ENCODE measurements at regions not wholly inside any gene's neighbourhood (a gene's known extent, or its start where the extent isn't known, plus 50 kb on each side); places are given as distances from the start of the nearest gene placed in this dataset.
"Not testable (repeated sequence)": the region's sequence is repeated elsewhere in the genome, so short reads cannot be mapped to it uniquely, and the experiment has no call there.

DNA sequence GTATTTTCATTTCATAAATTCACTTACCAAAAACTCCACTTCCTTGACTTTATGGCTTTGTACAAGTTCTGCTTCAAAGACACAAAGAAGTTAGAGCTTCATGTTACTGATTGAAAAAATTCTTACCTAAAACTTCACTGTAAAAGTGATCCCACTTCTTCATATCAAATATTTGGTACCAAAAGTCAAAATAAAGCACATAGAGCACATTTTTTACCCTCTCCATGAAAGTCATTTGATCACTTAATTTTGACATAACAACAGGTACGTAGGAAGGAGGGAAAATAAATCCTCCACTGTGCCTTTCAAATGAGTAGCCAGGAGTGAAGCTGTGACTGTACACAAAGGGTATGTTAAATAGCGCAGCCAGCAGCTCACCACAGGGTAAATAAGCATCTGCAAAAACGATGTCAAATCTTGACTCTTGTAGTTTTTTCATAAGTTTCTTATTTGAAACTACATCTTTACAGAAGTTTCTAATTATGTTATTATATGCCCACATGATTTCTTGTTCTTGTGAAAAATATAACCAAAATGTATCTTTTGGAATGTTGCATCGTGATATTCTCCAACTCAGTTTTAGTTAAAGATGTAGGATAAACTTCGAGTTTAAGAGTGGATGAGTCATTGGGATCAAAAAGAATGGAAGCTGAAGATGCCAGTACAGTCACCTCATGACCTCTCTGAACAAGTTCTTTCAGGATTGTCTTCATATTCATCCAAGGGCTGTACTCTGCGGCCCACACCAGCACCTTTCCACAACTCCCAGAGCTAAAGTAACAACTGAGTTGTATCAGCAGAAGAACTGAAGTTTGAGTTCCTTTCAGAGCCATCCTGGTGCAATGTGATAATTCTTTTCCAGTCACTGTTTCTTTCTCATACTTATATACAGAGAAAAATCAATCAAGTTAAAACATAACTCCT lies 68.2 kb upstream of the UGT2A3 start:
- TF ChIP-seq CTCF (IDR thresholded peaks at IDR 0.05); CHD2 (IDR thresholded peaks at IDR 0.05; ENCODE audit: low read length, partially characterized antibody): not testable (repeated sequence)

All from SK-N-SH (cell line).